ENCODE measurements at regions not wholly inside any gene's neighbourhood (a gene's known extent, or its start where the extent isn't known, plus 50 kb on each side); places are given as distances from the start of the nearest gene placed in this dataset.

DNA sequence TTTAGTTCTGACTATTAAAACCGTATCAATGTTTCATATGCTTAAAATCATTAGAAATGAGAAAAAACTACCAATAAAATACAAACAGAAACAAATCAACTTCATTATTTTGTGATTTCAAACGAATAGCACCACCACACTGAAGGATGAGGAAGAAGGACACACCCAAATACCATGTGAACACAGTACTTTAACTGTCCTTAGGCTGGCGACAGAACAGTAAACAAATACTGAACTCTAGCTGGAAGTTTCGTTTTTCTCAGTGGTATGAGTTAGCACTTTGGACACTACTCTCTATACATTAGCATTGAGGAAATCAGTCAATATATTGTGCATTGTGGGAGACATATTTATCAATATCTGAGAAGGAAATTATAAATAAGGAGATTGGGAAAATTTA, 202.4 kb upstream of the AGAP1 start:
- DNase-seq (ENCODE audit: low spot score) (no peak), ATAC-seq (no peak)

GRCh38 chr2:235293061-235293460, 200.8 kb upstream of the AGAP1 start:
- no peak for ATAC-seq

DNA sequence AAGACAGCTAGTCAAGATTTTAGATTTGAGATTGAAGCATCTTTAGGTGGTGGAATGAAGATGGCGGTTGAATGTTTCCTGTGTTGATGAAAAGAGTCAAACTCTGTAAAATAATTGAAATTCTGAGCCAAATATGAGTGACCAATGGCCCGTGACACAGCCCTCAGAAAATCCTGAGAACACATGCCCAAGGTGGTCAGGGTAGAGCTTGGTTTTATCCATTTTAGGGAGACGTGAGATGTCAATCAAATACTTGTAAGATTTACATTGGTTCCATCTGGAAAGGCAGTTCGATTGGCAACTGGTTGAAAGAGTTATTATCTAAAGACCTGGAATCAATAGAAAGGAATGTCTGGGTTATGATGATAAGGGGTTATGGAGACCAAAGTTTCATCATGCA, 198.0 kb upstream of the AGAP1 start:
- ATAC-seq = no peak
- no peak for DNase-seq (ENCODE audit: low spot score)

More at GRCh38 chr2:235293061-235293460, 200.8 kb upstream of the AGAP1 start:
- DNase-seq (ENCODE audit: low spot score) = no peak

GRCh38 chr2:235300368-235301201, 193.3 kb upstream of the AGAP1 start:
- DNase-seq (ENCODE audit: low spot score) = no peak

DNA sequence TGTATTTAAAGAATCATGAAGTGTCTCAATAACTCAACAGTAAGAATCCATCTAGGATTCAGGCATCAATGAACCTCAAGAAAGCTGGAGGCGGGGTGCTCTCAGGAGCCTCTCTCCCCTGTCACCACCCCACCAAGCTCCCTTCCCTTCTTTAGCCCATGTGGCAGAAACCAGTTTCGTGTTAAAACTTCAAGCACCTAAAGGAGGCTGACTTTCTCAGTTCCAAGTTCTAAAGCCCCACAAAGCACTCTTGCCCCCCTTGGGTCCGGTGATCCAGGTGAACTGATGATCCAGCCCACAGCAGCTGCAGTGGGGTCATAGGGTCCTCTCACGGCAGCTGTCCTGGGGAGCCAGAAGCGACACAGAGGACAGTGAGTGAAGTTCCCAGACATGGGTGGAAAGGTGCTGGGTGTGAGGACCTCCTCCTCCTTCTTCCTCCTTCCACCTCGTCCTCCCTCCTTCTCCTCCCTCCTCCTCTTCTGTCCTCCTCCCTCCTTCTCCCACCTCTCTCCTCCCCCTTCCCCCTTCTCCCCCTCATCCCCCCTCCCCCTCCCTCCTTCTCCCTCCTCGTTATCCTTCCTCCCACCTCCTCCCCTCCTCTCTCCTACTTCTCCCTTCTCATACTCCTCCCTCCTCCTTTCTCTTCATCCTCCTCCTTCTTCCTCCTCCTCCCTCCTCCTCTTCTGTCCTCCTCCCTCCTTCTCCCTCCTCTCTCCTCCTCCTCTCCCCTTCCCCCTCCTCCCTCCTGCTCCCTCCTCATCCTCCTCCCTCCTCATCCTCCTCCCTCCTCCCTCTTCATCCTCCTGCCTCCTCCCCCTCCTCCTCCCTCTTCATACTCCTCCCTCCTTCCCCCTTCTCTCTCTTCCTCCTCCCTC, 192.4 kb upstream of the AGAP1 start:
- ATAC-seq (no peak), DNase-seq (ENCODE audit: low spot score) (no peak)

More at GRCh38 chr2:235300368-235301201, 193.3 kb upstream of the AGAP1 start:
- ATAC-seq = no peak

- DNase-seq (ENCODE audit: low spot score) (no peak), ATAC-seq (no peak)
Measured at GRCh38 chr2:235302263-235302662, 191.6 kb upstream of the AGAP1 start.

- no peak for ATAC-seq
Measured at GRCh38 chr2:235303499-235304291, 190.1 kb upstream of the AGAP1 start.

GRCh38 chr2:235305678-235306077, 188.2 kb upstream of the AGAP1 start:
- ATAC-seq (no peak), DNase-seq (ENCODE audit: low spot score) (no peak)

More at GRCh38 chr2:235303499-235304291, 190.1 kb upstream of the AGAP1 start:
- DNase-seq (ENCODE audit: low spot score) = no peak

DNA sequence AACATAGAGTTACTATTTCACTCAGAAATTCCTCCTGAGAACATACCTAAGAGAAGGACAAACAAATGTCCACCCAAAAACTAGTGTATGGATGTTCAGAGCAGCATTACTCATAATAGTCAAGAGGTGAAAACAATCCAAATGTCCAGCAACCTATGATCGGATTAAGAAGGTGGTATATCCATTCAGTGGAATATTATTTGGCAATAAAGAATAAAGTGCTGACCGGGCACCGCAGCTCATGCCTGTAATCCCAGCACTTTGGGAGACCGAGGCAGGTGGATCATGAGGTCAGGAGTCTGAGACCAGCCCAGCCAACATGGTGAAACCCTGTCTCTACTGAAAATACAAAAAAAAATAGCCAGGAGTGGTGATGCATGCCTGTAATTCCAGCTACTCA, 182.8 kb upstream of the AGAP1 start:
- ATAC-seq (no peak), DNase-seq (ENCODE audit: low spot score) (no peak)

GRCh38 chr2:235312571-235312970, 181.3 kb upstream of the AGAP1 start:
- ATAC-seq (no peak), DNase-seq (ENCODE audit: low spot score) (no peak)

DNA sequence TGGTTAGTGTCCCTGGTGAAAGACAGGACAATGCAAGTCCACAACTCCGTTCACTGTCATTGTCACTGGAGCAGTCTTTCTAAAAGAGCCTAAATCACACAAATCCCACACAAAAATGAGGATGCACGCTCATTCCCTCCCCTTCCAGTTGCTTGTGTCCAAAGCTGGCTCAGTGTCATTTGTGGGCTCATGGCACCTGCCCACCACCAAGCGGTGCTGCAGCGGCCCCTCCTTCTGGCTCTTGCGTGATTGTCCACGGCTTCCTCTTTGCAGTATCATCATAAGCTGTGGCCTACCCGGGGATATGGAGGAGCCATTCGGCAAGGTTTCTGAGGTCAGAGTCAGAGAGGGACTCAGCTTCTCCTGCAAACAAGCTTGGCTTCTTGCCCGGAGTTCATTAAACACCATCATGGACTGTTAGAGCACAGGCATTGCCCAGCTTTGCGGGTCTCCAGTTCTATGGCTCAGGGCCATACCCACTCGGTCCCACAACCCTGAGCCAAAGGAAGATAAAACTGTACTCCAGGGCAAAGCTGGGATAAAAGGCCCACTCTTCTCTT, 179.4 kb upstream of the AGAP1 start:
- ATAC-seq = no peak
- no peak for DNase-seq (ENCODE audit: low spot score)

- DNase-seq (ENCODE audit: low spot score) (no peak), ATAC-seq (no peak)
Measured at GRCh38 chr2:235319095-235319494, 174.7 kb upstream of the AGAP1 start.

- DNase-seq (ENCODE audit: low spot score) (no peak), ATAC-seq (no peak)
Measured at GRCh38 chr2:235320326-235320725, 173.5 kb upstream of the AGAP1 start.

DNA sequence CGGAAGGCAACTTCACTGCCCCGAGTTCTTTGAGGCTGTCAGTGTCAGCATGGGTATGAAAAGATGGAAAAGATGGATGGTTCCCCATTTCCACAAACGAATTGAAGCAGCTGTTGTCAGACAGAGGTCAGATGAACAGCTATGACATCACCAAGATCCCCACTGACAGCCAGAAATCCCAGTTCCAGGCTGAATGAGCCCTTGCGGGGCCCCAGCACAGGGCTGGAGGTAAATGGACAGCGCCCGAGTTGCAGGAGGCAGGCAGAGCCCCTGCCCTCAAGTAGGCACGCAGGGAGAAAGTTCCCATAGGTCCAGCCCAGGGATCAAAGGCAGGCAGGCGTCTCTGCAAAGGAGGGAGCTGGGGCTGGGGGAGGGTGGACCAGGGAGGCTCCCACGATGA, 169.5 kb upstream of the AGAP1 start:
- DNase-seq (ENCODE audit: low spot score) (no peak), ATAC-seq (no peak)

GRCh38 chr2:235325151-235325550, 168.7 kb upstream of the AGAP1 start:
- DNase-seq (ENCODE audit: low spot score) (no peak), ATAC-seq (no peak)

DNA sequence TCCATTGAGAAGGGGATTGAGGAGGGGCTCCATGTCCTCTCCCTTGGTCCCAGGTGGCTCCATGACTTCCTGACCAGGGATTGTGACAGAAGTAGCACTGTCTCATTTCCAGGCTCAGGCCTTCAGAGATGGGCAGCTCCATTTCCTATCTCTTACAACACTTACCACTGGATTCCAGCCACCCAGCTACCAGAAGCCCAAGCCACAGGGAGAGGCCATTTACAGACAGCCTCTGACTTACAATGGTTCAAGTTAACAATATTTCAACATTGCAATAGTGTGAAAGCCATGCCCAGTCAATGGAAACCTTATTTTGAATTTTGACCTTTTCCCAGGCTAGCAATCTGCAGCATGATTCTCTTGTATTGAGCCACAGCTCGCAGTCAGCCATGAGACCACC, 164.9 kb upstream of the AGAP1 start:
- no peak for ATAC-seq

GRCh38 chr2:235330775-235331451, 162.9 kb upstream of the AGAP1 start:
- no peak for DNase-seq (ENCODE audit: low spot score)
- no peak for ATAC-seq

More for the DNA sequence above, 164.9 kb upstream of the AGAP1 start:
- no peak for DNase-seq (ENCODE audit: low spot score)

GRCh38 chr2:235332240-235332890, 161.5 kb upstream of the AGAP1 start:
- ATAC-seq (no peak), DNase-seq (ENCODE audit: low spot score) (no peak)

GRCh38 chr2:235333076-235333475, 160.8 kb upstream of the AGAP1 start:
- no peak for ATAC-seq
- DNase-seq (ENCODE audit: low spot score) = no peak

DNA sequence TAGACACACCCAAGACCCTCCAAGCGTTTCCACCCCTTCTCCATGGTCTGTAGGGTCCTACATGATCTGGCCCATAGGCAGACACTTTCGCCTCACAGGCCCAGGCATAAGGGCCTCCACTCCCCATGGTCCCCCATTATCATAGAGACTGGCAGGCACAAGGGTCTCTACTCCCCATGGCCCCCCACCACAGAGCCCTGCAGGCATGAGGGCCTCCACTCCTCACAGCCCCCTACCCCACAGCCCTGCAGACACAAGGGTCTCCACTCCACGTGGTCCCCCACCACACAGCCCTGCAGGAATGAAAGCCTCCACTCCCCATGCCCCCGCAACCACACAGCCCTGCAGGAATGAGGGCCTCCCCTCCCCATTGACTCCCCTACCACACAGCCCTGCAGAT, 159.7 kb upstream of the AGAP1 start:
- ATAC-seq = no peak

More for the DNA sequence above, 159.7 kb upstream of the AGAP1 start:
- DNase-seq (ENCODE audit: low spot score) = no peak
